Transverse colon (tissue), 4 donors: ENCODE measurements at regions not wholly inside any gene's neighbourhood (a gene's known extent, or its start where the extent isn't known, plus 50 kb on each side); places are given as distances from the start of the nearest gene placed in this dataset.

Experiments used
- EP300 ChIP-seq: sonication (generic); formaldehyde crosslinking; IDR thresholded peaks from one replicate; pipeline ENCODE4 v1.6.1; 2017; ENCODE audit warnings: antibody characterized with exemption, low read depth
- POLR2A ChIP-seq: fragments of 450-650 bp; IDR thresholded peaks from one replicate; pipeline ENCODE4 v1.6.1; 2016; ENCODE audit warnings: antibody characterized with exemption, mild to moderate bottlenecking, moderate library complexity
- POLR2AphosphoS5 ChIP-seq, 3 donors: sonication (generic); formaldehyde crosslinking; IDR thresholded peaks; one replicate each; pipeline ENCODE4 v1.6.1; 2016; ENCODE audit warnings: antibody characterized with exemption in 3 of 3
- TF ChIP-seq, protein P1 (sequence below), 5 experiments: fragments of 200-600 bp in 3 of 5; fragments of 450-650 bp in 2 of 5; sonication (generic) in 3 of 5; IDR thresholded peaks; 1 replicate in 2 of 5; 2 replicates in 3 of 5; pipeline ENCODE4 v1.5.1; 2016 to 2017; ENCODE audit warnings: antibody characterized with exemption in 5 of 5, inconsistent platforms in 3 of 5, mild to moderate bottlenecking in 2 of 5, moderate library complexity in 1 of 5

DNA sequence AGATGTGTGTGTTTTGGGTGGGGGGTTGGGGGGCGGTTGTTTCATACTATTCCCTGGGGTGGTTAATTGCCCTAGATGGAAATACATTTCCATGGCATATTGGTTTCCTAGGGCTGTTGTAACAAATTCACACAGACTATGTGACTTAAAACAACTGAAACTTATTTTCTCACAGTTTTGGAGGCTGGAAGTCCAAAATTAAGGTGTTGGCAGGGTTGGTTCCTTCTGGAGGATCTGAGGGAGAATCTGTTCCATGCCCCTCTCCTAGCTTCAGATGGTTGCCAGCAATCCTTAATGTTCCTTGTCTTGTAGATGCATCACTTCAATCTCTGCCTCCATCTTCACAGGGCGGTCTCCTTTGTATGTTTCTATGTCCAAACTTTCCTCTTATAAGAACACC lies 353.7 kb upstream of the ACTBL2 start:
- TF ChIP-seq, protein P1, sequence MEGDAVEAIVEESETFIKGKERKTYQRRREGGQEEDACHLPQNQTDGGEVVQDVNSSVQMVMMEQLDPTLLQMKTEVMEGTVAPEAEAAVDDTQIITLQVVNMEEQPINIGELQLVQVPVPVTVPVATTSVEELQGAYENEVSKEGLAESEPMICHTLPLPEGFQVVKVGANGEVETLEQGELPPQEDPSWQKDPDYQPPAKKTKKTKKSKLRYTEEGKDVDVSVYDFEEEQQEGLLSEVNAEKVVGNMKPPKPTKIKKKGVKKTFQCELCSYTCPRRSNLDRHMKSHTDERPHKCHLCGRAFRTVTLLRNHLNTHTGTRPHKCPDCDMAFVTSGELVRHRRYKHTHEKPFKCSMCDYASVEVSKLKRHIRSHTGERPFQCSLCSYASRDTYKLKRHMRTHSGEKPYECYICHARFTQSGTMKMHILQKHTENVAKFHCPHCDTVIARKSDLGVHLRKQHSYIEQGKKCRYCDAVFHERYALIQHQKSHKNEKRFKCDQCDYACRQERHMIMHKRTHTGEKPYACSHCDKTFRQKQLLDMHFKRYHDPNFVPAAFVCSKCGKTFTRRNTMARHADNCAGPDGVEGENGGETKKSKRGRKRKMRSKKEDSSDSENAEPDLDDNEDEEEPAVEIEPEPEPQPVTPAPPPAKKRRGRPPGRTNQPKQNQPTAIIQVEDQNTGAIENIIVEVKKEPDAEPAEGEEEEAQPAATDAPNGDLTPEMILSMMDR (IDR thresholded peaks at IDR 0.05): no peak
- TF ChIP-seq POLR2A: no peak
- TF ChIP-seq POLR2AphosphoS5 (IDR thresholded peaks at IDR 0.05): no peak
- TF ChIP-seq EP300: no peak
